GM12873 (cell line): ENCODE measurements at regions not wholly inside any gene's neighbourhood (a gene's known extent, or its start where the extent isn't known, plus 50 kb on each side); places are given as distances from the start of the nearest gene placed in this dataset.

ENCODE experiments used
- CTCF ChIP-seq: IDR thresholded peaks from 2 replicates; pipeline ENCODE4 v1.5.1; 2012; ENCODE audit warnings: low read depth, mild to moderate bottlenecking, moderate library complexity, low read length, control low read depth; ENCODE audit not compliant: insufficient read depth; ENCODE audit errors: missing control alignments

DNA sequence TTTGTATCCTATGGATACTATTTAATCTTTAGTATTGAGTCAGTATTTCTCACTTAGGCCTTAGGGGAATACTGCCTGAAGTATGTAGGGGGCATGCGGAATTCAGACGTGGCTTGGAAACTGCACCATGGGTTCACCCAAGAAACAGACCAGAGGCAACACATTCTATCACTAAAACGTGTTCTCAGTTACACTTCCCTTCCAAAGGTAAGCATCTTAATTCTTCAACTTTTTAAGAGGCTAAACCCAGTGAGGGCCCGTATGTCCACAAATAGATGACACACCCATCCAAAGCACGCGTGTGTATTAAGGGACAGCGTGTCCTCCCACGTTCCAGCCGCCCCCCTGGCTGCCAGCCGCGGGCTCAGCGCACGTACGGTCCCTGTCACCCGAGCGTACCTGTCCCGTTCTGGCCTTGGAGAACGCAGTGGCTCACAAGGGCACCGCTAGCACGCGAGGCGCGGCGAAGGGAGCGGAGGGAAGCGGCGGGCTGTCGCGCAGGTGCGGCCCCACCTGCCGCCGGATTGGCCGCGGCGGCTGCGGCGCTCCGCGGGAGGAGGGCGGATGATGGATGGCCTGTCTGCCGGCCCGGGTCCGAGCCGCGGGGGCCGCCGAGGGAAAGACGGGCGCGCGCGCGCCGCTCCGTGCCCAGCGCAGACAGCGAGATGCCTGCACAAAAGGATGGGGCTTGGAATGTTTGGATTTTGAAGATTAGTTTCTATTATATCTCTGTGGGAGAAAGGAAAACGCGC lies 1003.9 kb upstream of the NR2F2 start:
- no peak for TF ChIP-seq CTCF

GRCh38 chr15:95327183-95327525 lies 1003.3 kb upstream of the NR2F2 start:
- TF ChIP-seq CTCF, result no peak

DNA sequence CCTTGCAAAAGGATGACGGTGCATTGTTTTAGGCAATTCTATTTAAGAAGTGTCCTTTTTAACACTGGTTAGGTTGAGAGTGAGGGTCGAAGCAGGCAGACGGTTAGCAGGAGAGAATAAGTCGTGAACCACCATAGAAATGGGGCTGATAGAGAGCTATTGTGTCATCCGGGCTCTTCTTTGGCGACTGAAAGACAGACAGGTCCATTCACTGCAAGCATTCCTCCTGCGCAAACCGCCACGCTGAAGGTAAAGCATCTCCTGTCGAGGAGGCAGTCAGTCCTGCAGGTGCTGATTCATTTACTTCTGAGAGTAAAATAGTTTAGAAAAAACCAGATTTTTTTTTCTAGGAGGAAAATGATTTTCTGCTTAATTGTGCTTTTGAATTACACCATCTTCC lies 1002.8 kb upstream of the NR2F2 start:
- no peak for TF ChIP-seq CTCF

- TF ChIP-seq CTCF, result no peak
Measured at GRCh38 chr15:95328559-95328958, 1001.9 kb upstream of the NR2F2 start.

- TF ChIP-seq CTCF, result no peak
Measured at GRCh38 chr15:95329362-95329761, 1001.1 kb upstream of the NR2F2 start.

DNA sequence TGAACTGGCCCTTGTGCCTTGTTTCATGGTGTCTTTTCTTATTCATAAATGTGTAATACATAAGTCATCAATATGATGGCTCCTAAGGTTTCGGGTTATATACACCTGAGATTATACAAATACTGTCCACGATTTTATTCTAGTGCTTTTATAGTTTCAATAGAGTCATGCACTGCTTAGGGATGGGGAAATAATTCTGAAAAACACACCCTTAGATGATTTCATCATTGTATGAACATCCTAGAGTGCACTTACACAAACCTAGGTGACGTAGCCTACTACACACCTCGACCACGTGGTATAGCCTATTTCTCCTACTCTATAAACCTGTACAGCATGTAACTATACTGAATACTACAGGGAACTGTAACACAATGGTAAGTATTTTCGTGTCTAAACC lies 988.8 kb upstream of the NR2F2 start:
- no peak for TF ChIP-seq CTCF

GRCh38 chr15:95345867-95346266 lies 984.6 kb upstream of the NR2F2 start:
- no peak for TF ChIP-seq CTCF
